ENCODE measurements at regions not wholly inside any gene's neighbourhood (a gene's known extent, or its start where the extent isn't known, plus 50 kb on each side); places are given as distances from the start of the nearest gene placed in this dataset.

DNA sequence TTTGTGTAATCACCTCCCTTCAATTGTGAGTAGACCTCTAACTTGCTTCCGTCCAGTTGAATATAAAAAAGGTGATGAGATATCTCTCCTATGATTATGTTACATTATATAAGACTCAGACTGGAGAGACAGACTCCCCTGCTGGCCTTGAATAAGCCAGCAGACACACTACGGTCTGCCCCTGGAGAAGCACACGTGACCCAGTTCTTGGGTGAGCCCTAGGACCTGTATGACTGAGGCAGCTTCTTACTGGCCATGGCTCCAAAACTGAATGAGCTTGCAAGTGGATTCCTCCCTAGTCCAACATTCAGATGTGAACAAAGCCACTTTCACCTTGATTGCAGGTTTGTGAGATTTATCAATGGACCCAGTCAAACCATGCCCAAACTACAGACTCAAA lies 427.9 kb upstream of the DCN start:
- TF ChIP-seq GATA2 (IDR thresholded peaks at IDR 0.05; ENCODE audit: low read depth, low read length) (no peak), GATA3 (IDR thresholded peaks at IDR 0.05; ENCODE audit: low read depth, low read length) (no peak)

DNA sequence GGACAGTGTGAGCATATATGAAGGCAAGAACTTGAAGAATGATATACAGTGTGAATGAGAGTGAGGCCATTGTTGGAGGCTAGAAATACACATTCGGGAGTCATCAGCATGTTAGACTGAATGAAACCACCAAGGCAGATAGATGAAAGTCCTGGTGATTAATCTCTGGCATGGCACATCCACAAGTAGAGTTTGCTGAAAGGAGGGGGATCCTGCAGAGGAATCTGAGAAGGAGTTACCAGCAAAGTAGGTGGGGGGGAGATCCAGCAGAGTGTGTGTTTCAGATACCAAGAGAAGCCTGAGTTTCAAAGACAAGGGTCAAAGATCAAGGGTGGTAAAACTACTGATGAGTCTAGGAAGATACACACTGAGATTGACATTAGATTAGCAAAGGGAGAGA lies 426.7 kb upstream of the DCN start:
- TF ChIP-seq GATA2 (IDR thresholded peaks at IDR 0.05; ENCODE audit: low read depth, low read length) (no peak), GATA3 (IDR thresholded peaks at IDR 0.05; ENCODE audit: low read depth, low read length) (no peak)

DNA sequence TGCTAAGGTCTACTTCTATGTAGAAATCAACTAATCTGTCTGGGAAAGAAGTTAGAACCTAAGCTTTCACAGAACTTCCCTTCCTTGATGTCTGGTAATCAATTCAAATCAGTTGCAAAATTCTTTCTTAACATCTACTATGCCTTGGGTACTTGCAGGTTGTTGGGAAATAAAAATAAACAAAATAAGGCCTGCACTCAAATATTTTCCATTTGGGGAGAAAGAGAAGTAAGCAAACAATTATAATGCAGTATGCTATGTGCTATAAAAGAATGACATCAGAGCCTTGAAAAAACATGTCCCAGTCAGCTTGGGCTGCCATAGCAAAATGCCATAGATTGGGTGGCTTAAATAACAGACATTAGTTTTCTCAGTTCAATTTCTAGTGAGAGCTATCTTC lies 425.9 kb upstream of the DCN start:
- TF ChIP-seq GATA2 (IDR thresholded peaks at IDR 0.05; ENCODE audit: low read depth, low read length) (no peak), GATA3 (IDR thresholded peaks at IDR 0.05; ENCODE audit: low read depth, low read length) (no peak)

DNA sequence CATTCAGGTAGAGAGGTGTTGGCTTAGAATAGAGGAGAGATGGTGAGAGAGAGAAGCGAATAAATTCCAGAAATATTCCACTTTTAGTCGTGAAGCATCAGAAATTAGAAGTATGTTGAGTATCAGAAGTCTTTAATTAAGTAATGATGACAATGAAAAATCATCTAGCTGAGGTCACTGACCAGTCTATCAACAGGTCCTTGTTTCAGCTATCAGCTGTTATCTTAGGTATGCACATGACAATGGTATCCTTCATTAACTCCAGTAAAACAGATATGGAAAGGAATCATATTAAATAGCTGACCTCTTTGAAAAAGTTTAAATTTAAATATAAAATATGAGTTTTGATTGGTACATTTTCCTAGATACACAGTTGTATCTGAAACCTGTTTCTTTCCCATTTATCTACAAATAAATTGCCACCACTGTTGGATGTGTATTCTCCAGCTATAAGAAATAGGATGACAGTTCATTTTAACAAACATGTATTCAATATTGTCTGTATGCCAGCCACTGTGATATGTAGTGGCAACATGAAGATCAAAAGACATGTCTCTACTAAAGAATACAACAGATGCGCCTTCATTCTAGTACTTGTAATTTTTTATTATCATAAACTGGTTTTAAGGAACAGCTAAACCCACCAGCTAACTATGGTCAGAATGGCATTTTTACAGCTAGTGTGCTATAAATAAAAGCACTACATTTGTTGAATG lies 424.2 kb upstream of the DCN start:
- no peak for TF ChIP-seq GATA3 (IDR thresholded peaks at IDR 0.05; ENCODE audit: low read depth, low read length)

DNA sequence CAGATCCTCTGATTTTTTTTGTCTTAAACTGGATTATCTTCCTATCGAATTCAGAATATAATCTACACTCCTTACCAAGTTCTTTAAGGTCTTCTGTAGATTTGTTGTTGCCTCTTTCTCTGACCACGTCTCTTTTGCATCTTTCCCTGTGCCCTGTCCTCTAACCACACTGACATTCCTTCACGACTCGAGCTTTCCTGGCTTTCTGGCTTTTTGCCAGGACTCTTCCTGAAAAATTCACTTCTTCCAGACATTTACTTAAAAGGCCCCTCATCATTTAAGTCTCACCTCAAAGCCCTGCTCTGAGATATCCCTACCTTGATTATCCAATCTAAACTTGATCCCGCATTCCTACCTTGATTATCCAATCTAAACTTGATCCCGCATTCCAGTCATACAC lies 422.3 kb upstream of the DCN start:
- TF ChIP-seq GATA3 (IDR thresholded peaks at IDR 0.05; ENCODE audit: low read depth, low read length) (no peak), GATA2 (IDR thresholded peaks at IDR 0.05; ENCODE audit: low read depth, low read length) (no peak)

DNA sequence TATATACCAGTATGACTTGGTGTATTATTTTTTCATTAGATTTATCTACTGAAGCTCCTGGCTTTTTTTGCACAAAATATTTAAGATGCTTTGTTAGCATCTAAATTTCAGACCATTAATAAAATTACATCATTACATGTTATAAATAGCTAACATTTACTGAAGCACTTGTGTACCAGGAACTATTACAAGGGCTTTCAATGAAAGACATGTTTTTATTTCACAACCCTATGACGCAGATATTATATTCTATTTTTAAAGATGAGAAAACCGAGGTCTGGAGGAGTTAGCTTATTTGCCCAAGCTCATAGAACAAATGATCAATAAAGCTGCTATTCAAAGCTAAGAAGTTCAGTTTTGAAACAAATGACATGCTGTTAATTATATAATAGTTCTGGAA lies 420.4 kb upstream of the DCN start:
- TF ChIP-seq GATA3 (IDR thresholded peaks at IDR 0.05; ENCODE audit: low read depth, low read length) (no peak), GATA2 (IDR thresholded peaks at IDR 0.05; ENCODE audit: low read depth, low read length) (no peak)

DNA sequence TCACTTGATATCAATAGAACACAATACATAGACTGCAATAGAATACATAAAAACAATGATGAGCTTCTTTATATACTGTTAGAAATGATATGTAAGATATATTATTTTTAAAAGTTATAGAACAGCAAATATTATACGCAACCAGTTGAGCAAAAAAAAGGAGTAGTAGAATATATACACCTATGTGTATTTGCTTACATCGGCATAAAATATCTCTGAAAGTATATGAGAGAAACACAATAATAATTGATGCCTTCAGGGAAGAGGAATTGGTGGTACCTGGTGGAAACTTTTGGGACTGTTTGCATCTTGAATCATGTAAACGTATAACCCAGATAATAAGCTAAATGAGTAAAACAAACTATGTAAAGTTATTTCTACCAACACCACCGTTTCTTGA lies 418.4 kb upstream of the DCN start:
- TF ChIP-seq GATA3 (IDR thresholded peaks at IDR 0.05; ENCODE audit: low read depth, low read length) (no peak), GATA2 (IDR thresholded peaks at IDR 0.05; ENCODE audit: low read depth, low read length) (no peak)

DNA sequence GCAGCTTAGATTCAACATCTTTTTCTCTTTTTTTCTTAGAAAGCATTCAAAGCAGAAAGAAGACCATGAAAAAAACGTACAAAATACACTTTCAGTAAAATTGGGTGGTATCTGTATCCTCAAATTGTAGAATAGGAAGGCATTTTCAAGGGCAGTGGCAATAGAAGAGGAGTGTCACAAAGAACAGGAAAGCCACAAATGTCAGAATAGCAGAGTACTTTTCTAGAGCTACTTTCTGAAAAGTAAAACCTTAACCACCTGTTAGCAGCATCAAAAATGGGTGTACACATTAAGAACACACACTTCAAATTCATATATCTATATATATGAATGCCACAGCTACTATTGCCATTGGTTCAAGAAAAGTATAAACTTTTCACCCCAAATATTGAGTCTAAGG lies 412.1 kb upstream of the DCN start:
- no peak for TF ChIP-seq GATA3 (IDR thresholded peaks at IDR 0.05; ENCODE audit: low read depth, low read length)
- no peak for TF ChIP-seq GATA2 (IDR thresholded peaks at IDR 0.05; ENCODE audit: low read depth, low read length)

DNA sequence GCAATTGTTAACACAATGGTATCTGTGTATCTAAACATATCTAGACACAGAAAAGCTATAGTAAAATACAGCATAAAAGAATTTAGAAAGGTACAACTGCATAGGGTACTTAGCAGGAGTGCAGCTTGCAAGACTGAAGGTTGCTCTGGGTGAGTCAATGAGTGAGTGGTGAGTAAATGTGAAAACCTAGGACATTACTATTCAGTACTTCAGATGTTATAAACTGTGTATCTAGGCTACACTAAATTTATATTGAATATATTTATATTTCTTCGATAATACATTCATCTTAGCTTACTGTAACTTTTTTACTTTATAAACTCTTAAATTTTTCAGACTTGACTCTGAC lies 409.0 kb upstream of the DCN start:
- TF ChIP-seq GATA2 (IDR thresholded peaks at IDR 0.05; ENCODE audit: low read depth, low read length) (no peak), GATA3 (IDR thresholded peaks at IDR 0.05; ENCODE audit: low read depth, low read length) (no peak)

DNA sequence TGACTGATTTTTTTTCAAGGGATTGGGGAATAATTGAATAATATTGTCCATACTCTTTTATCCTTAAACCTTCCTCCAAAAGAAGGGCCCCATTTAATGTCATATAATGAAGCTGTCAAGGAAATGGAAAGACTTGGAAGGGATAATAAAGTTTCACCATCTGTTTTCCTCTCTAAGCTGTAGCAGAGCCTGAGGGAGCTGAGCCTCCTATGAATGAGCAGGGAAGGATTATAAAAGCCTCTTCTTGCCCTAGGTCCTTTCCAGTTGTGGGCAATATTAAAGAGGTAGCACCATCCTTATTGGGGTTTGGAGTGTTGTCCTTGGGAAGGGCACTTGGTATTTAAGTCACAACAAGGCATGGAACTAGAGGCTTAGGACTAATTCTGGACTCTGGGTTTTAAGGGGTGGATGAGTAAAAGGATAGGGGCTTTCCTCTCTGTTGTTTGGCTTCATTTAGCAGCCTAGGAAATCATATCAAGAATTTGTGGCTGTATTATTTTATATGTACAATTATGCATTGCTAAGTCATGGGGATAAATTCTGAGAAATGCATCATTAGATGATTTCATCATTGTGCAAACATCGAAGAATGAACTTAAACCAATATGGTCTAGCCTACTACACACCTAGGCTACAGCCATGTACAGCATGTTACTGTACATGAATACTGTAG lies 408.5 kb upstream of the DCN start:
- no peak for TF ChIP-seq GATA3 (IDR thresholded peaks at IDR 0.05; ENCODE audit: low read depth, low read length)

DNA sequence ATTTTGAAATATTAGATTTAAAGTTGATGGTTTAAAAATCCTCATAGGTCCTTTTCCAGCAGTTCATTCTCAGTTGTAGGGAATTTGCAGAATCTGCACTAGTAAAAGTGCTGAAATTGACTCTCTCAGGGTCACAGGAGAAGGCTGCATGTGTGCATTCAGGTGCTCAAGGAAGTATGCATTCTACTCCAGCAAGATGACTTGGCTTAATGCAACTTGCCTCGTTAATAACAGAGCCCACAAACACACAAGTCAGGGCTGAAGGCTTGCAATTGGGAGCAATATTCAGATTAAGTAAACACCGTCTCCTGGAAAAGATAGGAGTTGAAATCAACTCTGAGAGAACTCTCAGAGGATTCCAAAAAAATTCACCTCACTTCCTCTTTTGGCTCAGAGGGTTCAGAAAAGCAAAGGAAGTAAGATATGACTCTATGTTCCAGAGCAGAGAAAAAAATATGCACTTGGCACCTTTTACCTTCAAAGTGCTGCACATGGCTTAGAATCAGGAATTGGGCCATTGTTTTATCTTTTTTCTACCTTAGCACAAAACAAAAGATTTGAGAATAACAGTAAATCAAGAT lies 406.3 kb upstream of the DCN start:
- TF ChIP-seq GATA3 (IDR thresholded peaks at IDR 0.05; ENCODE audit: low read depth, low read length) (no peak), GATA2 (IDR thresholded peaks at IDR 0.05; ENCODE audit: low read depth, low read length) (no peak)

DNA sequence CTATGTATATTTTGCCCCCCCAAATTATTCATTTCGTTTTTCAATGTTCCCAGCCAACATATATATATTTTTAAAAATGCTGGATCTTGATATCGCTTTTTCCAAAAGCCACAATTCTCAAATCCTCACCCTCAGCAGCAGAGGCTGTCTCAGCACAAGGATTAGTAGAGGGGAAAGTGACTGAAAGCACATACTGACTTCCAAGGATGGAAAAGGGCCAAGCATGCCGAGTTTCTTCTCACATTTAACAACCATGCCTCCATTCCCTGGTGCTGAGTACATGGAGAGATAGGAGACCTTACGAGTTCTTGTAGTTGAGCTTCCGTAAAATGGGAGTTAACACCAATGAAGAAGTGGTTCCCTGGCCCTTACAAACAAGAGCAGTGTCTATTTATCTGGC lies 403.4 kb upstream of the DCN start:
- TF ChIP-seq GATA2 (IDR thresholded peaks at IDR 0.05; ENCODE audit: low read depth, low read length) = no peak
- no peak for TF ChIP-seq GATA3 (IDR thresholded peaks at IDR 0.05; ENCODE audit: low read depth, low read length)

DNA sequence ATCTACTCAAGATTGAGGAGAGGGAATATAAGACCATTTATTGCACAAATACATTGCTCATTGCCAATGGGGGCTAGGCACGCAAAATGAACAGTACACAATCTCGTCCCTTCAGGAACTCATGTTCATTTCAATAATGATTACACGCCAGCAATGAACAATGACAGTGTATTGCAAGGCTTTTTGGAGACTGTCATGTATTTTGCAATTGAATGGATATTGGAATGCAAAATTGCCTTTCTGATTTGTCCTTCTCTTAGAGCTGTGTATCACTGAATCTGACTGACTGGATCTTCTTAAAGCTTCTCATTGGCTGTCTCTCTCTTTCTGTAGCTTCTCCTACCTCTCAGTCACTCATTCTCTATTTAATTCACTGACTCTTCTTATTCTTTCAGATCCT lies 400.2 kb upstream of the DCN start:
- no peak for TF ChIP-seq GATA3 (IDR thresholded peaks at IDR 0.05; ENCODE audit: low read depth, low read length)
- TF ChIP-seq GATA2 (IDR thresholded peaks at IDR 0.05; ENCODE audit: low read depth, low read length) = no peak

DNA sequence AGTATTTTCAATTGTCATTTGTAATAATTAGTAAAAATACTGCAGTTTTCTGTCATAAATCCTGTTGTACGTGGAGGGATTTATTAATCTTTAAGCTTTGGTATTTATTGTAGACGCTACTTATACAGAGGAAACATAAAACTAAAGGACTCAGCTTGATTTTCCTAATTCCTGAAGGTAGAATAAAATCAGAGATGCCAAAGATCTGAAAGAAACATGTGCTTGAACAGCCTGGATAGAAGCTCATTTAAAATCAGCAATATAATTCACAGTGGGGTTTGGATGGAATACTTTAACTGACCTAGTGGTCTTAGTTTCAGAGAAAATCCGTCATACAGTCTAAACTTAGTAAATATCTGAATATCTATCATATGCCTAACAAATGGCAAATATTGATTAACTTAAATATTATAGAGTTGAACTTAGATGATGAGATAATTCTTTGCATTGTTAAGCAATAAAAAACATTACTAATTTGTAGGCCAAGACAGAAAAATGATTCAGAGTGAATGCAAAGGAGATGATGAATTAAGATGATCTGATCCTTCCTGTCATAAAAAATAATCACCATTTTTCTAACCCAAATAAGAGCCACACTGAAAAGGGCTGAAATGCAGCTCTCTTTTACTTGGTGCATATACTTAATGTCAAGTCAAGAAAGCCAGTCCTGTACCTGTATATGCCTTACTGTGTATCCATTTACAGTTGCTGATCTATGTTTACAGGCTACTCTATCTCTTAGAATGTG lies 397.1 kb upstream of the DCN start:
- TF ChIP-seq GATA3 (IDR thresholded peaks at IDR 0.05; ENCODE audit: low read depth, low read length) = 0 out of 2 replicates have a peak, but pooled peaks have one; percentile 7
- no peak for TF ChIP-seq GATA2 (IDR thresholded peaks at IDR 0.05; ENCODE audit: low read depth, low read length)
